SK-N-SH treated with all-trans-retinoic acid at 6 μM for 48 hours (cell line): ENCODE measurements at regions not wholly inside any gene's neighbourhood (a gene's known extent, or its start where the extent isn't known, plus 50 kb on each side); places are given as distances from the start of the nearest gene placed in this dataset.

ENCODE experiments used
- ARNTL ChIP-seq: fragments of 450-650 bp; formaldehyde crosslinking; IDR thresholded peaks from 2 replicates; pipeline ENCODE4 v1.5.0; 2020; ENCODE audit warnings: low read depth, mild to moderate bottlenecking, moderate library complexity, borderline replicate concordance
- BACH2 ChIP-seq: fragments of 250-450 bp; sonication (Bioruptor Pico); IDR thresholded peaks from 2 replicates; pipeline ENCODE4 v1.9.0; 2021; ENCODE audit warnings: mild to moderate bottlenecking, borderline replicate concordance
- CREB5 ChIP-seq: fragments of 250-450 bp; sonication (Bioruptor Pico); IDR thresholded peaks from 2 replicates; pipeline ENCODE4 v1.5.1; 2020; ENCODE audit warnings: low read depth, mild to moderate bottlenecking, moderate library complexity
- CSDC2 ChIP-seq: fragments of 250-450 bp; sonication (Bioruptor Pico); IDR thresholded peaks from 2 replicates; pipeline ENCODE4 v1.5.0; 2020; ENCODE audit warnings: mild to moderate bottlenecking, moderate library complexity
- CSRNP3 ChIP-seq: fragments of 250-450 bp; sonication (Bioruptor Pico); IDR thresholded peaks from 2 replicates; pipeline ENCODE4 v1.5.1; 2021; ENCODE audit warnings: mild to moderate bottlenecking, moderate library complexity
- ESRRG ChIP-seq: fragments of 250-450 bp; sonication (Bioruptor Pico); IDR thresholded peaks from 2 replicates; pipeline ENCODE4 v1.6.1; 2021; ENCODE audit warnings: mild to moderate bottlenecking
- ISL1 ChIP-seq: fragments of 250-450 bp; sonication (Bioruptor Pico); IDR thresholded peaks from 2 replicates; pipeline ENCODE4 v2.1.2; 2022; ENCODE audit warnings: mild to moderate bottlenecking, moderate library complexity
- PATZ1 ChIP-seq: fragments of 250-450 bp; sonication (Bioruptor Pico); IDR thresholded peaks from 2 replicates; pipeline ENCODE4 v1.8.0; 2020; ENCODE audit warnings: mild to moderate bottlenecking, moderate library complexity, borderline replicate concordance
- RARB ChIP-seq: fragments of 250-450 bp; sonication (Bioruptor Pico); IDR thresholded peaks from 2 replicates; pipeline ENCODE4 v1.8.0; 2021; ENCODE audit warnings: mild to moderate bottlenecking, moderate library complexity
- TCF4 ChIP-seq: fragments of 250-450 bp; sonication (Bioruptor Pico); IDR thresholded peaks from 2 replicates; pipeline ENCODE4 v1.8.0; 2021; ENCODE audit warnings: mild to moderate bottlenecking, moderate library complexity, borderline replicate concordance
- ZC3H10 ChIP-seq: fragments of 250-450 bp; sonication (Bioruptor Pico); IDR thresholded peaks from 2 replicates; pipeline ENCODE4 v1.5.1; 2021; ENCODE audit warnings: mild to moderate bottlenecking, moderate library complexity
- ZFP3 ChIP-seq: fragments of 250-450 bp; sonication (Bioruptor Pico); IDR thresholded peaks from 2 replicates; pipeline ENCODE4 v1.5.0; 2020; ENCODE audit warnings: mild to moderate bottlenecking, moderate library complexity
- ZFP30 ChIP-seq: fragments of 450-650 bp; formaldehyde crosslinking; IDR thresholded peaks from 2 replicates; pipeline ENCODE4 v1.5.0; 2022; ENCODE audit warnings: mild to moderate bottlenecking, moderate library complexity
- ZNF70 ChIP-seq: fragments of 450-650 bp; formaldehyde crosslinking; IDR thresholded peaks from 2 replicates; pipeline ENCODE4 v1.5.0; 2020; ENCODE audit warnings: mild to moderate bottlenecking, moderate library complexity

- TF ChIP-seq ZFP3 (CRISPR knock-in tag) (peak; percentile 70; the same call in 1 of the 2 replicates), CREB5 (CRISPR knock-in tag) (peak; percentile 47; the same call in 1 of the 2 replicates), ZNF70 (CRISPR knock-in tag) (0 out of 2 replicates have a peak, but pooled peaks have one; percentile 20), BACH2 (no peak), CSRNP3 (CRISPR knock-in tag) (no peak), PATZ1 (CRISPR knock-in tag) (no peak), ESRRG (0 out of 2 replicates have a peak, but pooled peaks have one; percentile 13), ZFP30 (no peak), TCF4 (CRISPR knock-in tag) (peak; percentile 86), ARNTL (CRISPR knock-in tag) (no peak), RARB (no peak), ISL1 (CRISPR knock-in tag) (peak; percentile 67), ZC3H10 (no peak), CSDC2 (no peak)
Measured at GRCh38 chr3:194212845-194213331, 76.9 kb downstream of the HES1 start.
